Transverse colon (tissue), 4 donors: ENCODE measurements at regions not wholly inside any gene's neighbourhood (a gene's known extent, or its start where the extent isn't known, plus 50 kb on each side); places are given as distances from the start of the nearest gene placed in this dataset.
"Not testable (repeated sequence)": the region's sequence is repeated elsewhere in the genome, so short reads cannot be mapped to it uniquely, and the experiment has no call there.

ENCODE experiments used
- DNase-seq: peaks from one replicate; pipeline ENCODE4 v3.0.0-alpha.2; 2019
- H3K27ac ChIP-seq, 4 donors: fragments of 200-600 bp; sonication (generic); 2 replicates each; pipeline ENCODE4 v1.5.1; 2016 to 2018; ENCODE audit warnings: inconsistent platforms in 4 of 4
- H3K27me3 ChIP-seq: fragments of 200-600 bp; sonication (generic); 2 replicates; pipeline ENCODE4 v1.5.1; 2017; ENCODE audit warnings: inconsistent platforms
- H3K36me3 ChIP-seq, 4 donors: fragments of 200-600 bp; sonication (generic); 2 replicates each; pipeline ENCODE4 v1.5.1; 2017 to 2019; ENCODE audit warnings: inconsistent platforms in 4 of 4
- H3K4me1 ChIP-seq, 4 donors: fragments of 200-600 bp; sonication (generic); 2 replicates each; pipeline ENCODE4 v1.5.1; 2017 to 2020; ENCODE audit warnings: inconsistent platforms in 4 of 4
- H3K4me3 ChIP-seq, 4 donors: fragments of 200-600 bp; sonication (generic); 1 replicate in 1 of 4; 2 replicates in 3 of 4; pipeline versions ENCODE4 v1.5.1 to v1.6.1; 2017 to 2019; ENCODE audit warnings: inconsistent platforms in 4 of 4
- H3K9me3 ChIP-seq, 2 donors: fragments of 200-600 bp; sonication (generic); 2 replicates each; pipeline ENCODE4 v1.5.1; 2017 to 2019; ENCODE audit warnings: inconsistent platforms in 2 of 2
- CTCF ChIP-seq, 5 experiments: fragments of 200-600 bp in 3 of 5; fragments of 450-650 bp in 2 of 5; sonication (generic) in 3 of 5; IDR thresholded peaks; 1 replicate in 2 of 5; 2 replicates in 3 of 5; pipeline ENCODE4 v1.5.1; 2016 to 2017; ENCODE audit warnings: antibody characterized with exemption in 5 of 5, inconsistent platforms in 3 of 5, mild to moderate bottlenecking in 2 of 5, moderate library complexity in 1 of 5
- EP300 ChIP-seq: sonication (generic); formaldehyde crosslinking; IDR thresholded peaks from one replicate; pipeline ENCODE4 v1.6.1; 2017; ENCODE audit warnings: antibody characterized with exemption, low read depth
- POLR2A ChIP-seq: fragments of 450-650 bp; IDR thresholded peaks from one replicate; pipeline ENCODE4 v1.6.1; 2016; ENCODE audit warnings: antibody characterized with exemption, mild to moderate bottlenecking, moderate library complexity
- POLR2AphosphoS5 ChIP-seq, 3 donors: sonication (generic); formaldehyde crosslinking; IDR thresholded peaks; one replicate each; pipeline ENCODE4 v1.6.1; 2016; ENCODE audit warnings: antibody characterized with exemption in 3 of 3
- WGBS, 2 donors: methylation state at CpG; one replicate each; pipeline ENCODE4 v1.1.5; 2018; ENCODE audit warnings: low coverage in 1 of 2; 5-methylcytosine and 5-hydroxymethylcytosine counted together
- in situ Hi-C, 4 donors: fragments of 200-750 bp; cut with MboI; loops; one replicate each; pipeline versions ENCODE4 v1.15.0 to v1.15.1; 2017; ENCODE audit warnings: low sequenced_read_pairs in 3 of 4, low pct_ligation_motif_present in 1 of 4, low pct_unique_long_range_greater_than_20kb in 1 of 4
- intact Hi-C: fragments of 100-400 bp; cut with DNase I; formaldehyde crosslinking; loops from one replicate; pipeline ENCODE4 v1.15.1; 2023; ENCODE audit warnings: low total_unique reads

- intact Hi-C loops = no loop called here
- WGBS, 2 donors = 77 to 86% methylated on average over 1 to 7 of the region's 7 CpGs
Measured at GRCh38 chr3:144585953-144586352, 614.3 kb downstream of the DIPK2A start.

GRCh38 chr3:144586382-144586781 is 614.8 kb downstream of the DIPK2A start:
- WGBS, 2 donors = 80 to 86% methylated on average over 3 of the region's 3 CpGs
- no peak overlapping the region for H3K4me3 ChIP-seq
- no peak for DNase-seq
- H3K27me3 ChIP-seq = no peaks in the 10 kb centered on the region
- TF ChIP-seq CTCF (IDR thresholded peaks at IDR 0.05) (no peak), POLR2A (no peak), POLR2AphosphoS5 (IDR thresholded peaks at IDR 0.05) (no peak), EP300 (no peak)
- no peaks in the 10 kb centered on the region for H3K36me3 ChIP-seq
- no peaks in the 10 kb centered on the region for H3K9me3 ChIP-seq
- no peaks in the 10 kb centered on the region for H3K4me1 ChIP-seq
- intact Hi-C loops (no loop called here), in situ Hi-C loops (no loop called here)
- no peak overlapping the region for H3K27ac ChIP-seq

More at GRCh38 chr3:144585953-144586352, 614.3 kb downstream of the DIPK2A start:
- DNase-seq = no peak
- H3K27ac ChIP-seq = no peak overlapping the region
- no peaks in the 10 kb centered on the region for H3K4me1 ChIP-seq
- in situ Hi-C loops = no loop called here
- no peaks in the 10 kb centered on the region for H3K27me3 ChIP-seq
- no peaks in the 10 kb centered on the region for H3K9me3 ChIP-seq
- no peaks in the 10 kb centered on the region for H3K36me3 ChIP-seq
- H3K4me3 ChIP-seq = no peak overlapping the region
- no peak for TF ChIP-seq POLR2A
- TF ChIP-seq POLR2AphosphoS5 (IDR thresholded peaks at IDR 0.05) = no peak
- no peak for TF ChIP-seq CTCF (IDR thresholded peaks at IDR 0.05)
- TF ChIP-seq EP300 = no peak

- 55 to 70% methylated on average over 2 of the region's 2 CpGs for WGBS, 2 donors
Measured at GRCh38 chr3:144590854-144591253, 619.2 kb downstream of the DIPK2A start.

GRCh38 chr3:144593881-144594280 is 622.3 kb downstream of the DIPK2A start:
- Histone ChIP-seq H3K27me3 (no peaks in the 10 kb centered on the region), H3K4me1 (no peaks in the 10 kb centered on the region), H3K36me3 (no peaks in the 10 kb centered on the region), H3K9me3 (no peaks in the 10 kb centered on the region), H3K4me3 (no peak overlapping the region), H3K27ac (no peak overlapping the region)
- TF ChIP-seq EP300 (no peak), CTCF (IDR thresholded peaks at IDR 0.05) (no peak), POLR2A (no peak), POLR2AphosphoS5 (IDR thresholded peaks at IDR 0.05) (no peak)
- 69 to 73% methylated on average over 3 to 4 of the region's 4 CpGs for WGBS, 2 donors
- intact Hi-C loops = no loop called here
- in situ Hi-C loops = no loop called here
- DNase-seq = no peak

More at GRCh38 chr3:144590854-144591253, 619.2 kb downstream of the DIPK2A start:
- Histone ChIP-seq H3K27ac (no peak overlapping the region), H3K36me3 (no peaks in the 10 kb centered on the region), H3K4me1 (no peaks in the 10 kb centered on the region), H3K4me3 (no peak overlapping the region), H3K9me3 (no peaks in the 10 kb centered on the region), H3K27me3 (no peaks in the 10 kb centered on the region)
- in situ Hi-C loops (no loop called here), intact Hi-C loops (no loop called here)
- DNase-seq = no peak
- TF ChIP-seq EP300 = no peak
- TF ChIP-seq CTCF (IDR thresholded peaks at IDR 0.05) = no peak
- no peak for TF ChIP-seq POLR2A
- no peak for TF ChIP-seq POLR2AphosphoS5 (IDR thresholded peaks at IDR 0.05)

GRCh38 chr3:144620236-144620635 is 648.6 kb downstream of the DIPK2A start:
- H3K4me1 ChIP-seq, in situ Hi-C loops, intact Hi-C loops, DNase-seq, H3K4me3 ChIP-seq, H3K9me3 ChIP-seq, H3K36me3 ChIP-seq, H3K27ac ChIP-seq, H3K27me3 ChIP-seq: not testable (repeated sequence)
- WGBS, 2 donors = 83% methylated on average over 7 of the region's 7 CpGs; no CpG with 5 or more reads in 1 of the 2 donors
